Thyroid gland (tissue), 4 donors: ENCODE measurements at regions not wholly inside any gene's neighbourhood (a gene's known extent, or its start where the extent isn't known, plus 50 kb on each side); places are given as distances from the start of the nearest gene placed in this dataset.

Source experiments
- DNase-seq, 2 donors: peaks; one replicate each; pipeline ENCODE4 v3.0.0-alpha.2; 2019
- H3K27ac ChIP-seq, 3 donors: fragments of 200-600 bp; sonication (generic); 1 replicate in 2 of 3; 2 replicates in 1 of 3; pipeline ENCODE4 v1.5.1; 2016 to 2019; ENCODE audit warnings: mild to moderate bottlenecking in 1 of 3, moderate library complexity in 1 of 3
- H3K27me3 ChIP-seq: fragments of 200-600 bp; sonication (generic); one replicate; pipeline ENCODE4 v1.5.1; 2019
- H3K36me3 ChIP-seq, 2 donors: fragments of 200-600 bp; sonication (generic); one replicate each; pipeline ENCODE4 v1.5.1; 2016 to 2019
- H3K4me1 ChIP-seq, 2 donors: fragments of 200-600 bp; sonication (generic); one replicate each; pipeline ENCODE4 v1.5.1; 2017 to 2019
- H3K4me3 ChIP-seq, 3 donors: fragments of 200-600 bp; sonication (generic); replicated peaks in 1 of 3; 1 replicate in 2 of 3; 2 replicates in 1 of 3; pipeline ENCODE4 v1.5.1; 2016; ENCODE audit warnings: mild to moderate bottlenecking in 1 of 3
- H3K9me3 ChIP-seq: fragments of 200-600 bp; sonication (generic); one replicate; pipeline ENCODE4 v1.5.1; 2017
- CTCF ChIP-seq, 6 experiments: fragments of 200-600 bp in 3 of 6; fragments of 450-650 bp in 3 of 6; sonication (generic) in 3 of 6; IDR thresholded peaks; one replicate each; pipeline ENCODE4 v1.5.1; 2016 to 2019; ENCODE audit warnings: antibody characterized with exemption in 6 of 6, mild to moderate bottlenecking in 2 of 6, inconsistent platforms in 1 of 6, moderate library complexity in 1 of 6
- POLR2A ChIP-seq, 2 donors: fragments of 450-650 bp; IDR thresholded peaks; one replicate each; pipeline ENCODE4 v1.6.1; 2017; ENCODE audit warnings: antibody characterized with exemption in 2 of 2, mild to moderate bottlenecking in 2 of 2, moderate library complexity in 1 of 2
- WGBS, 2 donors: methylation state at CpG; one replicate each; pipeline ENCODE4 v1.1.5; 2017; 5-methylcytosine and 5-hydroxymethylcytosine counted together
- intact Hi-C: fragments of 100-400 bp; cut with DNase I; formaldehyde crosslinking; loops from one replicate; pipeline ENCODE4 v1.15.1; 2023

- no peaks in the 10 kb centered on the region for H3K36me3 ChIP-seq
- no peak overlapping the region for H3K4me3 ChIP-seq
- no peak overlapping the region for H3K27ac ChIP-seq
- no peak for TF ChIP-seq CTCF (IDR thresholded peaks at IDR 0.05)
- no peak for TF ChIP-seq POLR2A (IDR thresholded peaks at IDR 0.05)
- WGBS, 2 donors: 84 to 85% methylated on average over 3 of the region's 3 CpGs
- H3K9me3 ChIP-seq: no peaks in the 10 kb centered on the region
- no peaks in the 10 kb centered on the region for H3K4me1 ChIP-seq
- intact Hi-C loops: no loop called here
- no peak for DNase-seq
- H3K27me3 ChIP-seq: no peaks in the 10 kb centered on the region
Observed at GRCh38 chr2:181218401-181218821, 238.0 kb downstream of the UBE2E3 start.

DNA sequence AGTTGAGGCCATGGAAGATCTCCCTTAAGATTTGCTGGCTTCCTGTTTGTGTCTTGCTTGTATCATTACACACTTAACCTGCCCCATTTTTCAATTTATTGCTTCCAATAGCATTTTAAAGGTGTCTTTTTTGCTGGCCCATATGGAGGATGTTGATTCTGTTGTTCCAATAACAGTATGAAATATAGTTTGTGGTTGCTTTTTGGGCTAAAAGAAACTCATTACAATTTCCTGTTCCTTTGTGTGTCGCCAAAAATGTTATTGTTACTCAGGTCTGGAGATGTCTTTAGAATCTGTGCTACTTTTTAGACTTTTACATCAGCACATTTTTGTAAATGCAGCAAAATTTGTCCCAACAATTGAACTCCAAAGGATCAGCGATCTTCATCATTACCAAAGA, 234.0 kb upstream of the ITGA4 start:
- H3K4me1 ChIP-seq: no peaks in the 10 kb centered on the region
- intact Hi-C loops: no loop called here

DNA sequence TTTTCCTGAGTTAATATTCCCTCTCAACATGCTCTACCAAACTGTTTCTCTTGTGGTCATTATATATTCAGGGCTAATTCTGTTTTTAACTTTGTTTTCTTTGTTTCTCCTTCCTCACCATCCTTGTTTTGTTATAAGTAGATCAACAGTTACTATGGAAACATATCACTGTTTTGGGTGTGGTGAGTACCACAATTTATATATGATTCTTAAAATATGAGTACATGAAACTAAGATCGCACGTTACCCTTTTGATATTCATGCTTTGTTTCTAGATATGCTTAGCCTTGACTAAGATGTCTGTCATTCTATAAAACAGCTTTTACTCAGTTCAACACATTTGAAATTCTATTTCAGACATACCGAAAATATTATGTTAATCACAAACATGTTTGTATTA, 232.3 kb upstream of the ITGA4 start:
- WGBS, 2 donors: 90 to 94% methylated on average over 3 of the region's 3 CpGs
- H3K36me3 ChIP-seq: no peaks in the 10 kb centered on the region
- H3K9me3 ChIP-seq: no peaks in the 10 kb centered on the region

More for the DNA sequence above, 234.0 kb upstream of the ITGA4 start:
- Histone ChIP-seq H3K4me3 (no peak overlapping the region), H3K9me3 (no peaks in the 10 kb centered on the region), H3K27ac (no peak overlapping the region), H3K27me3 (no peaks in the 10 kb centered on the region), H3K36me3 (no peaks in the 10 kb centered on the region)
- WGBS, 2 donors: 79 to 91% methylated on average over 2 of the region's 2 CpGs
- TF ChIP-seq POLR2A (IDR thresholded peaks at IDR 0.05) (no peak), CTCF (IDR thresholded peaks at IDR 0.05) (no peak)
- DNase-seq: no peak

GRCh38 chr2:181228661-181229060, 228.5 kb upstream of the ITGA4 start:
- no peaks in the 10 kb centered on the region for H3K4me1 ChIP-seq
- no peak for DNase-seq
- H3K27ac ChIP-seq: no peak overlapping the region
- intact Hi-C loops: no loop called here
- no peaks in the 10 kb centered on the region for H3K27me3 ChIP-seq
- H3K9me3 ChIP-seq: no peaks in the 10 kb centered on the region
- no peaks in the 10 kb centered on the region for H3K36me3 ChIP-seq
- WGBS, 2 donors: 96% methylated on average over 1 of the region's 1 CpG
- H3K4me3 ChIP-seq: no peak overlapping the region
- TF ChIP-seq POLR2A (IDR thresholded peaks at IDR 0.05): no peak
- no peak for TF ChIP-seq CTCF (IDR thresholded peaks at IDR 0.05)

More for the DNA sequence above, 232.3 kb upstream of the ITGA4 start:
- Histone ChIP-seq H3K4me3 (no peak overlapping the region), H3K27me3 (no peaks in the 10 kb centered on the region), H3K4me1 (no peaks in the 10 kb centered on the region), H3K27ac (no peak overlapping the region)
- intact Hi-C loops: no loop called here
- DNase-seq: no peak
- no peak for TF ChIP-seq CTCF (IDR thresholded peaks at IDR 0.05)
- no peak for TF ChIP-seq POLR2A (IDR thresholded peaks at IDR 0.05)

DNA sequence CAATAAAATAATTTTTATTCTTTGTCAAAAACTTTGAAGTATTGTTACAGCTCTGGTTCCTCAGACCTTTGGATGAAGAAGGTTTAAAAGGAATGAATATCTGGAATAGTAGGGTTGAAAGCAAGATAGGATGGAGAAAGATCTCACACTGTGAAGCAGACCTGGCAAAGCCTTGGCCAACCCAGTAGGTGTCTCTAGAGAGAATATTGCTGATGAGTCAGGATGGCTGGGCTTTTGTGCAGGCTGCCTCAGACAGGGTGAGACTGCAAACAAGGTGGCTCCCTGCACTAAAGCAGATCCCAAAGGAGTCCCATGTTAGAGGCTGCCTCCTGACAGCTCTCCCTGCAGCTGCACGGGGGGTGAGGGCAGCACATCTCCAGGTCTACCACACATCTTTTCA, 226.0 kb upstream of the ITGA4 start:
- Histone ChIP-seq H3K4me3 (no peak overlapping the region), H3K27me3 (no peaks in the 10 kb centered on the region), H3K27ac (no peak overlapping the region), H3K9me3 (no peaks in the 10 kb centered on the region), H3K4me1 (peaks cover 0 to 5% of the 10 kb centered on the region in 2 donors), H3K36me3 (no peaks in the 10 kb centered on the region)
- intact Hi-C loops: no loop called here
- DNase-seq: no peak
- WGBS, 2 donors: 96 to 100% methylated on average over 1 of the region's 1 CpG
- no peak for TF ChIP-seq CTCF (IDR thresholded peaks at IDR 0.05)
- no peak for TF ChIP-seq POLR2A (IDR thresholded peaks at IDR 0.05)
